Activated naive CD4-positive, alpha-beta T cell treated with anti-CD3 and anti-CD28 coated beads for 36 hours (primary cell): ENCODE measurements at regions not wholly inside any gene's neighbourhood (a gene's known extent, or its start where the extent isn't known, plus 50 kb on each side); places are given as distances from the start of the nearest gene placed in this dataset.
"Not testable (repeated sequence)": the region's sequence is repeated elsewhere in the genome, so short reads cannot be mapped to it uniquely, and the experiment has no call there.

Experiments used
- CTCF ChIA-PET: fragments of 350-600 bp; sonication (Branson Sonifier 250); formaldehyde crosslinking; loops from one replicate; lab custom pipeline; 2021; ENCODE audit warnings: antibody characterized with exemption; lab: Charles Lee
- DNase-seq: peaks from one replicate; pipeline ENCODE4 v3.0.0-alpha.2; 2020
- H3K27ac Mint-ChIP-seq: one replicate; pipeline ENCODE4 v1.8.0; 2021; ENCODE audit warnings: mild to moderate bottlenecking, mixed read lengths
- H3K27me3 Mint-ChIP-seq: one replicate; pipeline ENCODE4 v1.8.0; 2021; ENCODE audit warnings: low read depth, mixed read lengths
- H3K36me3 Mint-ChIP-seq: one replicate; pipeline ENCODE4 v1.8.0; 2021; ENCODE audit warnings: low read depth, mixed read lengths
- H3K4me1 Mint-ChIP-seq: one replicate; pipeline ENCODE4 v1.8.0; 2021; ENCODE audit warnings: low read depth, mixed read lengths
- H3K4me3 Mint-ChIP-seq: one replicate; pipeline ENCODE4 v1.8.0; 2021; ENCODE audit warnings: mild to moderate bottlenecking, moderate library complexity, mixed read lengths
- H3K9me3 Mint-ChIP-seq: one replicate; pipeline ENCODE4 v1.8.0; 2021; ENCODE audit warnings: mixed read lengths
- intact Hi-C: fragments of 100-400 bp; cut with micrococcal nuclease; formaldehyde crosslinking; loops from one replicate; pipeline ENCODE4 v1.15.1; 2023

- intact Hi-C loops = no loop called here
- Mint-ChIP-seq H3K27ac (no peak overlapping the region), H3K27me3 (no peaks in the 10 kb centered on the region), H3K4me3 (no peak overlapping the region), H3K4me1 (no peaks in the 10 kb centered on the region), H3K36me3 (no peaks in the 10 kb centered on the region), H3K9me3 (no peaks in the 10 kb centered on the region)
- DNase-seq = no peak
- CTCF ChIA-PET = no interaction called here
Observed at GRCh38 chr4:79723507-79723906, 315.5 kb upstream of the GK2 start.

GRCh38 chr4:79700356-79700755 is 292.3 kb upstream of the GK2 start:
- H3K9me3 Mint-ChIP-seq = peaks cover 5% of the 10 kb centered on the region
- H3K4me1 Mint-ChIP-seq = no peaks in the 10 kb centered on the region
- peaks cover 1% of the 10 kb centered on the region for H3K36me3 Mint-ChIP-seq
- DNase-seq = no peak
- no peak overlapping the region for H3K27ac Mint-ChIP-seq
- intact Hi-C loops = no loop called here
- CTCF ChIA-PET = no interaction called here
- H3K4me3 Mint-ChIP-seq = no peak overlapping the region
- H3K27me3 Mint-ChIP-seq = peaks cover 13% of the 10 kb centered on the region

DNA sequence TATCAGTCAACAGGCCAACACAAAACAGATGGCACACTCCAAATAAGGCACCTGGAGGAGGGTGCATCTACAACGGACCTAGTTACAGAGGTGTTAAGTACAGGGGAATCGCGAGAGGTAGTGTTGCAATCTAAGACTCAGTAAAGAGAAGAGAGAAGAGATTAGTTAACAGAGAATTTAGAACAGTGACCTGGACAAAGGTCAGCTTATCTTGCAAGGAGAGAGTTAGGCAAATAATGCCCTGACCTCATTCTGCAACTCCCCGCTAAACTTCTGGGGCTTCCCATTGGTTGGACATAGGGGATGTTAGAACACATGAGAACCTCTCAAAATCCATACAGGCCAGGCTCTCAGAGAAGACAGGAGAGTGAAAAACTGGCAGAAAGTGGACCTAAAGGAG is 289.4 kb upstream of the GK2 start:
- Mint-ChIP-seq H3K4me1 (no peaks in the 10 kb centered on the region), H3K4me3 (no peak overlapping the region), H3K9me3 (peaks cover 16% of the 10 kb centered on the region), H3K27me3 (peaks cover 11% of the 10 kb centered on the region), H3K27ac (no peak overlapping the region), H3K36me3 (peaks cover 5% of the 10 kb centered on the region)
- intact Hi-C loops = no loop called here
- CTCF ChIA-PET = interaction anchor here (0.6 kb wide), 1 partner anchor 18 kb away, joined by 3 read pairs; no protein-coding TSS in a partner anchor
- no peak for DNase-seq

GRCh38 chr4:79696534-79696933 is 288.5 kb upstream of the GK2 start:
- H3K36me3 Mint-ChIP-seq, CTCF ChIA-PET, intact Hi-C loops, H3K4me3 Mint-ChIP-seq, H3K27ac Mint-ChIP-seq, H3K4me1 Mint-ChIP-seq, DNase-seq: not testable (repeated sequence)
- Mint-ChIP-seq H3K9me3 (peaks cover 16% of the 10 kb centered on the region), H3K27me3 (peaks cover 10% of the 10 kb centered on the region)

GRCh38 chr4:79695848-79696247 is 287.8 kb upstream of the GK2 start:
- Mint-ChIP-seq H3K9me3 (peaks cover 16% of the 10 kb centered on the region), H3K27ac (no peak overlapping the region), H3K4me1 (no peaks in the 10 kb centered on the region), H3K27me3 (peaks cover 10% of the 10 kb centered on the region), H3K4me3 (no peak overlapping the region), H3K36me3 (peaks cover 5% of the 10 kb centered on the region)
- intact Hi-C loops = no loop called here
- no peak for DNase-seq
- CTCF ChIA-PET = no interaction called here

- peaks cover 8% of the 10 kb centered on the region for H3K9me3 Mint-ChIP-seq
- peaks cover 5% of the 10 kb centered on the region for H3K4me1 Mint-ChIP-seq
- DNase-seq = no peak
- peaks cover under 1% of the 10 kb centered on the region for H3K27me3 Mint-ChIP-seq
- H3K36me3 Mint-ChIP-seq = peaks cover under 1% of the 10 kb centered on the region
- CTCF ChIA-PET = no interaction called here
- H3K27ac Mint-ChIP-seq = no peak overlapping the region
- no peak overlapping the region for H3K4me3 Mint-ChIP-seq
- intact Hi-C loops = no loop called here
Observed at GRCh38 chr4:79689740-79690139, 281.7 kb upstream of the GK2 start.

DNA sequence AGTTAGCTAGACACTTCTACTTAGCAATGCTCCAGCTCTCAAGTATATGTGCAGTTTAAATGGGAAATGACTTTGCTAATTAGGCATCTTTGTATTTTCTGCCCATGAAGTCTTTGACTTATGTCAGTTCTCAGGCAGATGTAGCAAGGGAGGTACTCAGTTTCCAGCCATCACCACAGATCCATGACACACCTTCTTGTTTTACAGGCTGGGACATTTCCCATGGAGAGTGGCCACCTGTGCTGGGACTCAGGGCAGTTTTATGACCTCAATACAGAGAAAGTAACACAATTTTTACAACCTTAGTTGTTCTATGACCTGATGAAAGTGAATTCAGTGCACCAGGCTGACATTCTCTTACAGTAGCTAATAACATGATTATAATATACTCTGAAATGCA is 280.7 kb upstream of the GK2 start:
- Mint-ChIP-seq H3K9me3 (peaks cover under 1% of the 10 kb centered on the region), H3K27ac (no peak overlapping the region)
- CTCF ChIA-PET = interaction anchor here (0.8 kb wide), 1 partner anchor 12 kb away, joined by 3 read pairs; no protein-coding TSS in a partner anchor

DNA sequence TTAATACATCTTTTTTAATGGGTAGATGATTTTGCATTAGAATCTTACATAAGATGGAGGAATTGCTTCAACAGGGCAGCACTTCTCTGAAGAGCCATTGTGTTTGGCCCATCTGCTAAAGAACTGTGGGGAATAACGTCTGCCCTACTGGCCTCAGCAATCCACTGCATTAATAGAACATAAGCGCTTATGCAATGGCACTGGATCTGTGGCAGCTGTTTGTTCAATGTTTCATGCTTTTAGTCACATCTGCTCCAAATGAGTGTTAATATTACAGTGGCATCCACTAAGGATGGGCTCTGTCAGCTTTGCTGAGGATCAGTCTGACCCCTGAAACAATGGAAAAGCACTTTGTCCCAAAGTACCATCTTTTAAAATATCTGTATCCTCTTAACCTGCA is 279.0 kb upstream of the GK2 start:
- Mint-ChIP-seq H3K4me1 (peaks cover 5% of the 10 kb centered on the region), H3K27me3 (peaks cover 2% of the 10 kb centered on the region), H3K9me3 (no peaks in the 10 kb centered on the region), H3K27ac (no peak overlapping the region), H3K4me3 (no peak overlapping the region), H3K36me3 (no peaks in the 10 kb centered on the region)
- intact Hi-C loops = no loop called here
- CTCF ChIA-PET = no interaction called here
- DNase-seq = no peak

More for the DNA sequence above, 280.7 kb upstream of the GK2 start:
- intact Hi-C loops = no loop called here
- DNase-seq = no peak
- Mint-ChIP-seq H3K4me3 (no peak overlapping the region), H3K4me1 (peaks cover 5% of the 10 kb centered on the region), H3K27me3 (no peaks in the 10 kb centered on the region), H3K36me3 (no peaks in the 10 kb centered on the region)

DNA sequence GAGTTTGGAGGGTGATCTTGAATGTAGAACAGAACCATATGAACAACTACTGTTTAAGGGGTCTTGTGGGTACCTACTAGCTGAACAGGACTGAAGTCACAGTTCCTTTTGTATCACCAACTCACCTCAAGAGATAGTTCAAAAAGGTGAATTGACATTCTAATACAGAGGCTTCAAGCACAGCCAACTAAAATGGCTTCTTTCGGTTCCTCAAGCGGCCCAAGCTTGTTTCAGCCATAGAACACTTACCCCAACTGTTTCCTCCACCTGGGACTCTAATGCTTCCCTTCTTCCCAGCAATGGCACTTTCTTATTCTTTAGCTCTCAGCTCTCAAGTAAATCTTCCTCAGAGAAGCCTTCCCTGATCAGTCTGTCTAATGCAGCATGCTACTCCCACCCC is 277.5 kb upstream of the GK2 start:
- CTCF ChIA-PET = no interaction called here
- Mint-ChIP-seq H3K27me3 (peaks cover 2% of the 10 kb centered on the region), H3K27ac (no peak overlapping the region), H3K4me1 (peaks cover 5% of the 10 kb centered on the region), H3K9me3 (no peaks in the 10 kb centered on the region), H3K36me3 (no peaks in the 10 kb centered on the region), H3K4me3 (no peak overlapping the region)
- DNase-seq = no peak
- intact Hi-C loops = no loop called here

- Mint-ChIP-seq H3K27me3 (peaks cover 2% of the 10 kb centered on the region), H3K36me3 (no peaks in the 10 kb centered on the region), H3K27ac (no peak overlapping the region), H3K9me3 (no peaks in the 10 kb centered on the region), H3K4me3 (no peak overlapping the region), H3K4me1 (peaks cover 5% of the 10 kb centered on the region)
- DNase-seq = no peak
- CTCF ChIA-PET = no interaction called here
- intact Hi-C loops = no loop called here
Observed at GRCh38 chr4:79684516-79684915, 276.5 kb upstream of the GK2 start.

DNA sequence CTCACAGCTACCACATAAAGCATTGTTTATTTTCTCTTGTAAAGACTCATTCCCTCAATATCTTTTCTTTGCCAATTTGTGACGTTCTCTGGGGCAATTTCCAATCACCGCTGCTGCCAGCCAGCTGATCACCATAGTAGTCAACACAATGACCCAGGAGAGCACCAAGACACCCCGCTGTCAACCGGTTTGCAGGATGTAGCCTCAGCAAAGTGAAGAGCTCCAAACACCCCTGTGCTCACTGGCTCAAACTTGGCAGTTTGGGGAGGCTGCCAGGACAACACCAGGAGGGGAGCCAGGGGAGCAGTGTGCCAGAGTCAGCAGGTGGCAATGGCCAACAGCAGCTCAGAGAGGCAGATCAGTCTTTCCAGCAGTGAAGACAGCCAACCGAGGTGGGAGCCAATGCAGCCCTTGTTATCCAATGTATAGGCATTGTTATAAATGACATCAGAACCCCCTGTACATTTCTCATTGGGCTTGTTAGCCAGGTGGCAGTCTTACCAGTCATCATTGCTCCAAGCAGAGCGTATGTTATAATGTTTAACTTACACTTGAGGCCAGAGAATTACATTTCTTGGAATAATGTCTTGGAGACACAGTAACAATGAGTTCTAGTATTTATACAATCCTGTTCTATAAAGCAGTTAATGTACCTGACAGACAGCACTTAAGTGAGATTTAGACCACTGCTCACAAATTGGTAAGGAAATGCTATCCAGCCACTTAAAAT is 274.9 kb upstream of the GK2 start:
- Mint-ChIP-seq H3K4me1 (peaks cover 9% of the 10 kb centered on the region), H3K9me3 (no peaks in the 10 kb centered on the region), H3K4me3 (no peak overlapping the region), H3K27ac (no peak overlapping the region), H3K27me3 (peaks cover 2% of the 10 kb centered on the region), H3K36me3 (no peaks in the 10 kb centered on the region)
- DNase-seq = no peak
- CTCF ChIA-PET = no interaction called here
- intact Hi-C loops = no loop called here

GRCh38 chr4:79682161-79682560 is 274.1 kb upstream of the GK2 start:
- H3K9me3 Mint-ChIP-seq = no peaks in the 10 kb centered on the region
- peaks cover 9% of the 10 kb centered on the region for H3K4me1 Mint-ChIP-seq
- no peak overlapping the region for H3K27ac Mint-ChIP-seq
- CTCF ChIA-PET = no interaction called here
- H3K27me3 Mint-ChIP-seq = peaks cover 2% of the 10 kb centered on the region
- H3K4me3 Mint-ChIP-seq = no peak overlapping the region
- H3K36me3 Mint-ChIP-seq = no peaks in the 10 kb centered on the region
- DNase-seq = no peak
- intact Hi-C loops = no loop called here

- Mint-ChIP-seq H3K36me3 (no peaks in the 10 kb centered on the region), H3K27me3 (peaks cover 5% of the 10 kb centered on the region), H3K4me1 (peaks cover 5% of the 10 kb centered on the region), H3K9me3 (no peaks in the 10 kb centered on the region), H3K27ac (no peak overlapping the region), H3K4me3 (no peak overlapping the region)
- DNase-seq = no peak
- intact Hi-C loops = no loop called here
- CTCF ChIA-PET = interaction anchor here (0.6 kb wide), 1 partner anchor 17 kb away, joined by 3 read pairs; no protein-coding TSS in a partner anchor
Observed at GRCh38 chr4:79679859-79680258, 271.8 kb upstream of the GK2 start.
